GM23338 (cell line): ENCODE measurements at regions not wholly inside any gene's neighbourhood (a gene's known extent, or its start where the extent isn't known, plus 50 kb on each side); places are given as distances from the start of the nearest gene placed in this dataset.

Experiments used
- ATAC-seq: fragments of 200-7000 bp; cut with Tn5 transposase; 3 replicates; pipeline ENCODE4 v1.9.1; 2020
- DNase-seq: peaks from one replicate; pipeline ENCODE4 v3.0.0-alpha.2; 2015; ENCODE audit warnings: low spot score
- H2AFZ ChIP-seq: fragments of 200-600 bp; sonication (generic); 2 replicates; pipeline ENCODE4 v1.8.0; 2016; ENCODE audit warnings: antibody characterized with exemption, mild to moderate bottlenecking, moderate library complexity
- H3F3A ChIP-seq: fragments of 200-600 bp; sonication (generic); replicated peaks from 2 replicates; pipeline ENCODE4 v1.8.0; 2017; ENCODE audit warnings: antibody characterized with exemption, mixed run types, low read depth
- H3K27ac ChIP-seq: fragments of 200-600 bp; sonication (generic); 2 replicates; pipeline ENCODE4 v1.6.1; 2016; ENCODE audit warnings: low read depth
- H3K27me3 ChIP-seq: fragments of 200-600 bp; sonication (generic); 2 replicates; pipeline ENCODE4 v1.8.0; 2016; ENCODE audit warnings: mild to moderate bottlenecking, mixed run types, moderate library complexity; ENCODE audit not compliant: insufficient read depth
- H3K36me3 ChIP-seq: fragments of 200-600 bp; sonication (generic); 2 replicates; pipeline ENCODE4 v1.8.0; 2016; ENCODE audit warnings: mild to moderate bottlenecking; ENCODE audit not compliant: insufficient read depth
- H3K4me1 ChIP-seq: fragments of 200-600 bp; sonication (generic); 2 replicates; pipeline ENCODE4 v1.8.0; 2016; ENCODE audit warnings: mild to moderate bottlenecking, moderate library complexity; ENCODE audit not compliant: insufficient read depth
- H3K4me2 ChIP-seq: fragments of 200-600 bp; sonication (generic); 2 replicates; pipeline ENCODE4 v1.7.1; 2017; ENCODE audit warnings: mixed run types
- H3K4me3 ChIP-seq: fragments of 200-600 bp; sonication (generic); 2 replicates; pipeline ENCODE4 v1.6.1; 2016; ENCODE audit warnings: mixed run types
- H3K79me2 ChIP-seq: fragments of 200-600 bp; sonication (generic); replicated peaks from 2 replicates; pipeline ENCODE4 v1.8.0; 2017; ENCODE audit warnings: mild to moderate bottlenecking; ENCODE audit not compliant: insufficient read depth
- H3K9me2 ChIP-seq: fragments of 200-600 bp; sonication (generic); 2 replicates; pipeline ENCODE4 v1.8.0; 2017; ENCODE audit not compliant: insufficient read depth
- H4K20me1 ChIP-seq: fragments of 200-600 bp; sonication (generic); replicated peaks from 2 replicates; pipeline ENCODE4 v1.8.0; 2017; ENCODE audit warnings: mild to moderate bottlenecking; ENCODE audit not compliant: insufficient read depth
- H3K27ac Mint-ChIP-seq: 2 replicates; pipeline ENCODE4 v1.8.0; 2020; ENCODE audit warnings: inconsistent platforms, mild to moderate bottlenecking, moderate library complexity, mixed read lengths
- H3K27me3 Mint-ChIP-seq: 3 replicates; pipeline ENCODE4 v1.8.0; 2022; ENCODE audit warnings: low read depth, mild to moderate bottlenecking, moderate library complexity, mixed read lengths, inconsistent platforms; ENCODE audit not compliant: insufficient read depth, poor library complexity
- H3K36me3 Mint-ChIP-seq: 3 replicates; pipeline ENCODE4 v1.8.0; 2021; ENCODE audit warnings: low read depth, mild to moderate bottlenecking, inconsistent platforms, moderate library complexity, mixed read lengths
- H3K4me1 Mint-ChIP-seq: 3 replicates; pipeline ENCODE4 v1.8.0; 2020; ENCODE audit warnings: mild to moderate bottlenecking, inconsistent platforms, mixed read lengths
- H3K4me3 Mint-ChIP-seq: 3 replicates; pipeline ENCODE4 v1.8.0; 2021; ENCODE audit warnings: moderate library complexity, mild to moderate bottlenecking, inconsistent platforms, mixed read lengths
- H3K9me3 Mint-ChIP-seq: 3 replicates; pipeline ENCODE4 v1.8.0; 2020; ENCODE audit warnings: moderate library complexity, mild to moderate bottlenecking, inconsistent platforms, mixed read lengths
- CREB1 ChIP-seq: fragments of 250-450 bp; sonication (Bioruptor Pico); IDR thresholded peaks from 2 replicates; pipeline ENCODE4 v1.5.0; 2020; ENCODE audit warnings: low read depth, mild to moderate bottlenecking, moderate library complexity
- EZH2 ChIP-seq: fragments of 200-600 bp; sonication (generic); IDR thresholded peaks from one replicate; pipeline ENCODE4 v1.8.0; 2017; ENCODE audit warnings: antibody characterized with exemption, mild to moderate bottlenecking, low read depth; ENCODE audit not compliant: unreplicated experiment
- EZH2phosphoT487 ChIP-seq: fragments of 200-600 bp; sonication (generic); IDR thresholded peaks from one replicate; pipeline ENCODE4 v1.8.1; 2018; ENCODE audit warnings: antibody characterized with exemption; ENCODE audit not compliant: unreplicated experiment
- JUNB ChIP-seq: IDR thresholded peaks from one replicate; pipeline ENCODE4 v1.6.1; 2016; ENCODE audit warnings: antibody characterized with exemption; ENCODE audit not compliant: unreplicated experiment
- POLR2AphosphoS5 ChIP-seq: IDR thresholded peaks from 2 replicates; pipeline ENCODE4 v1.6.1; 2016; ENCODE audit warnings: antibody characterized with exemption, low read depth
- STAT1 ChIP-seq: IDR thresholded peaks from one replicate; pipeline ENCODE4 v1.6.1; 2016; ENCODE audit warnings: antibody characterized with exemption; ENCODE audit not compliant: unreplicated experiment
- ZNF114 ChIP-seq: fragments of 250-450 bp; sonication (Bioruptor Pico); IDR thresholded peaks from 2 replicates; pipeline ENCODE4 v1.5.0; 2020; ENCODE audit warnings: mild to moderate bottlenecking, moderate library complexity
- ZNF331 ChIP-seq: fragments of 250-450 bp; sonication (Bioruptor Pico); IDR thresholded peaks from 2 replicates; pipeline ENCODE4 v1.5.0; 2020; ENCODE audit warnings: low read depth, mild to moderate bottlenecking, moderate library complexity
- TF ChIP-seq, protein P1 (sequence below), 2 experiments: fragments of 200-600 bp in 1 of 2; sonication (generic) in 1 of 2; conservative IDR thresholded peaks; 2 replicates each; pipeline versions ENCODE4 v1.5.1 to v1.6.1; 2016 to 2017; ENCODE audit warnings: antibody characterized with exemption in 2 of 2, low read depth in 2 of 2, mild to moderate bottlenecking in 2 of 2, moderate library complexity in 1 of 2
- TF ChIP-seq, protein P2 (sequence below): IDR thresholded peaks from 2 replicates; pipeline ENCODE4 v1.6.1; 2016; ENCODE audit warnings: antibody characterized with exemption
- TF ChIP-seq, protein P3 (sequence below): IDR thresholded peaks from one replicate; pipeline ENCODE4 v1.6.1; 2018; ENCODE audit warnings: antibody characterized with exemption; ENCODE audit not compliant: unreplicated experiment

DNA sequence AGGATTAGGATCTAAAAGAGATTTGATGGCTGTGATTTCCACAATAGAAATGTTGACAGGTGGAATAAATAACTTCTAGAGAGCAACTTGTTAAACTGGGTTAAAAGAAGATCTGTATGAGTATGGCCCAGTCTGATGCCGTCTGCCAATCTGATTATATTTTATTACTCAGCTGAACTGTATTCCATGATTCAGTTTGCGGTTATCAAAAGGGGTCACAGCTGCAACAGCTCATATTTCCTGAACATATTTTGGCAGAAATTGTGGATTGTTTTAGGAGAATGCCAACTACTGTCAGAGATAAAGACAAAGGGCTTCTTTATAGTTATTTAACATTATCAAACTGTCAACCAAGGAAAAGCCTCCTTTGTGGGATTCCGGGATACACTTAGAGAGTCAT, 244.8 kb upstream of the MINDY3 start:
- Histone ChIP-seq H3K27ac (no peak overlapping the region), H3K27me3 (no peaks in the 10 kb centered on the region), H4K20me1 (no peaks in the 10 kb centered on the region), H3K9me2 (no peaks in the 10 kb centered on the region; the same call in 1 of the 2 replicates), H3K79me2 (no peaks in the 10 kb centered on the region), H3K4me2 (no peak overlapping the region), H3K4me3 (no peak overlapping the region), H3K36me3 (no peaks in the 10 kb centered on the region), H2AFZ (no peak overlapping the region), H3F3A (no peaks in the 10 kb centered on the region), H3K4me1 (no peaks in the 10 kb centered on the region)
- ATAC-seq (no peak), DNase-seq (no peak)
- Mint-ChIP-seq H3K4me3 (no peak overlapping the region), H3K4me1 (peaks cover 2% of the 10 kb centered on the region; the same call in 1 of the 3 replicates), H3K27ac (no peak overlapping the region), H3K9me3 (no peaks in the 10 kb centered on the region), H3K36me3 (no peaks in the 10 kb centered on the region), H3K27me3 (no peaks in the 10 kb centered on the region)
- TF ChIP-seq JUNB: no peak
- no peak for TF ChIP-seq POLR2AphosphoS5
- no peak for TF ChIP-seq ZNF331 (CRISPR knock-in tag)
- TF ChIP-seq EZH2phosphoT487: no peak

DNA sequence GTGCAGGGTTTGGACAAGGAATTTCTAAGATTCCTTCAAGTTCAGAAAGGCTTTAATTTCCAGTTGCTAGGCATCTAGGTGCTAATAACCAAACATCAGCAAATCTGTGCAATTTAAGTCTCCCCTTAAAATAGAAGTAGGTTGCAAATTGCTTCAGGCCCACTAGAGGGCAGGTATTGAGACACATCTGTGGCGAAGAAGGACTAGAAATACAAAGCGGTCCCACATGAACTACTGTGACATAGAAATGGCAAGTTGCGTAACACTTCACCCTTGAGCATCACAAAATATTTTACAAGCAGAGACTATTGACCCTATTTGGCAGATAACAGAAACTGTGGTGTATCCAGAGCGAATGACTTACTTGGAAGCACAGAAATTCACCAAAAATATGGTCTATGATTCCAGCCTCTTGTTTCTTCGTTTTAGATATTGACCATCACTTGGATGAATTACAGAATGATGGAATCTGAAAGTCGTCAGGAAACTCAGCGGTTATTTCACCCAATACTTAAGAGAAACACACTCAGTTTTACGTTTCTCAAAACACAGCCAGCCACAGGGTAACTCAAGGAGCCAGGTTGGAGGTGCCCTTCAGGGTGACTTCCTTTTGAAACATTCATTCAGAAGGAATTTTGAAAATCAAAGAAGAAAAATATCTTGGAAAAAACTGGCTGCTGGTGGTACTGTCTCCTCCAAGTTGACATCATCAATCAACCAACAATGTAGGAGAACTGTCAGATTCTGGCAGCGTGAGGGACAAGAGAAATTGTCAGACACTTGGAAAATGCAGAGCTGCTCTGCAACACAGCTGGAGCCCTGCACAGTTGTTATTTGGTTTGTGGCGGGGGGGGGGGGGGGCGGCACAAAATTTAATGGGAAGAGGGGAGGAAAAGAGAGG, 256.3 kb upstream of the MINDY3 start:
- peak; percentile 40; the same call in 2 of the 3 replicates for ATAC-seq
- Mint-ChIP-seq H3K4me3 (no peak overlapping the region), H3K36me3 (no peaks in the 10 kb centered on the region), H3K27me3 (no peaks in the 10 kb centered on the region), H3K27ac (no peak overlapping the region), H3K4me1 (peaks cover 3% of the 10 kb centered on the region; the same call in 2 of the 3 replicates), H3K9me3 (no peaks in the 10 kb centered on the region)
- H3K4me2 ChIP-seq: no peak overlapping the region
- no peaks in the 10 kb centered on the region for H3K79me2 ChIP-seq
- H3K9me2 ChIP-seq: no peaks in the 10 kb centered on the region
- H3K36me3 ChIP-seq: no peaks in the 10 kb centered on the region
- H3F3A ChIP-seq: no peaks in the 10 kb centered on the region
- no peaks in the 10 kb centered on the region for H3K4me1 ChIP-seq
- H4K20me1 ChIP-seq: no peaks in the 10 kb centered on the region
- H3K27me3 ChIP-seq: no peaks in the 10 kb centered on the region
- TF ChIP-seq, protein P1, sequence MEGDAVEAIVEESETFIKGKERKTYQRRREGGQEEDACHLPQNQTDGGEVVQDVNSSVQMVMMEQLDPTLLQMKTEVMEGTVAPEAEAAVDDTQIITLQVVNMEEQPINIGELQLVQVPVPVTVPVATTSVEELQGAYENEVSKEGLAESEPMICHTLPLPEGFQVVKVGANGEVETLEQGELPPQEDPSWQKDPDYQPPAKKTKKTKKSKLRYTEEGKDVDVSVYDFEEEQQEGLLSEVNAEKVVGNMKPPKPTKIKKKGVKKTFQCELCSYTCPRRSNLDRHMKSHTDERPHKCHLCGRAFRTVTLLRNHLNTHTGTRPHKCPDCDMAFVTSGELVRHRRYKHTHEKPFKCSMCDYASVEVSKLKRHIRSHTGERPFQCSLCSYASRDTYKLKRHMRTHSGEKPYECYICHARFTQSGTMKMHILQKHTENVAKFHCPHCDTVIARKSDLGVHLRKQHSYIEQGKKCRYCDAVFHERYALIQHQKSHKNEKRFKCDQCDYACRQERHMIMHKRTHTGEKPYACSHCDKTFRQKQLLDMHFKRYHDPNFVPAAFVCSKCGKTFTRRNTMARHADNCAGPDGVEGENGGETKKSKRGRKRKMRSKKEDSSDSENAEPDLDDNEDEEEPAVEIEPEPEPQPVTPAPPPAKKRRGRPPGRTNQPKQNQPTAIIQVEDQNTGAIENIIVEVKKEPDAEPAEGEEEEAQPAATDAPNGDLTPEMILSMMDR (conservative IDR thresholded peaks at IDR 0.05; ENCODE audit: low read depth in 2 of 2): peak; percentile 71 to 80
- no peak for TF ChIP-seq STAT1
- peak; percentile 77 for DNase-seq
- H3K27ac ChIP-seq: no peak overlapping the region
- no peak overlapping the region for H2AFZ ChIP-seq
- H3K4me3 ChIP-seq: no peak overlapping the region

DNA sequence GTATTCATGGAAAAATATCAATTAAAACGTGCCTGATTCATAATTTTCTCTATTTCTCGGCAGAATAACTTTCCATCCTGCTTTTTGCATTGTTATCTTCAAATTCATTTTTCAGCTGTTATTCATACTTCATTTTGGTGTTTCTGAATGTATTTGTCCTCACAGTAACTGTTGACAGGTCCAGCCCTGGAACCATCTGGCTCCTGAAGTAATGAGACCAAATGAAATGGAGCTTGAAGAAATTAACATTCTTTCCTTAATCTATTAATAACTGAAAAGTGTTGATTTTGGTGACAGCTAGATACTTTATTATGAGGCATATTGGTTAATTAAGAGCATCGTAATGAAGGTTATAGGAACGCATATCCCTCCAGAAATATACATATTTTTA, 257.0 kb upstream of the MINDY3 start:
- Histone ChIP-seq H3K79me2 (no peaks in the 10 kb centered on the region), H3K4me3 (no peak overlapping the region), H3K9me2 (peaks cover 6% of the 10 kb centered on the region; the same call in 1 of the 2 replicates), H3K27ac (no peak overlapping the region), H2AFZ (no peak overlapping the region), H3K4me1 (no peaks in the 10 kb centered on the region), H3K36me3 (no peaks in the 10 kb centered on the region), H4K20me1 (no peaks in the 10 kb centered on the region), H3F3A (no peaks in the 10 kb centered on the region), H3K27me3 (no peaks in the 10 kb centered on the region), H3K4me2 (no peak overlapping the region)
- Mint-ChIP-seq H3K9me3 (no peaks in the 10 kb centered on the region), H3K4me3 (no peak overlapping the region), H3K4me1 (peaks cover 3% of the 10 kb centered on the region; the same call in 2 of the 3 replicates), H3K36me3 (no peaks in the 10 kb centered on the region), H3K27me3 (no peaks in the 10 kb centered on the region), H3K27ac (no peak overlapping the region)
- no peak for DNase-seq
- no peak for ATAC-seq
- no peak for TF ChIP-seq ZNF331 (CRISPR knock-in tag)
- no peak for TF ChIP-seq EZH2
- TF ChIP-seq, protein P2, sequence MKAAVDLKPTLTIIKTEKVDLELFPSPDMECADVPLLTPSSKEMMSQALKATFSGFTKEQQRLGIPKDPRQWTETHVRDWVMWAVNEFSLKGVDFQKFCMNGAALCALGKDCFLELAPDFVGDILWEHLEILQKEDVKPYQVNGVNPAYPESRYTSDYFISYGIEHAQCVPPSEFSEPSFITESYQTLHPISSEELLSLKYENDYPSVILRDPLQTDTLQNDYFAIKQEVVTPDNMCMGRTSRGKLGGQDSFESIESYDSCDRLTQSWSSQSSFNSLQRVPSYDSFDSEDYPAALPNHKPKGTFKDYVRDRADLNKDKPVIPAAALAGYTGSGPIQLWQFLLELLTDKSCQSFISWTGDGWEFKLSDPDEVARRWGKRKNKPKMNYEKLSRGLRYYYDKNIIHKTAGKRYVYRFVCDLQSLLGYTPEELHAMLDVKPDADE: no peak
- TF ChIP-seq EZH2phosphoT487: no peak
- TF ChIP-seq STAT1: no peak
- TF ChIP-seq ZNF114 (CRISPR knock-in tag): no peak
- no peak for TF ChIP-seq CREB1 (CRISPR knock-in tag)
- TF ChIP-seq, protein P3, sequence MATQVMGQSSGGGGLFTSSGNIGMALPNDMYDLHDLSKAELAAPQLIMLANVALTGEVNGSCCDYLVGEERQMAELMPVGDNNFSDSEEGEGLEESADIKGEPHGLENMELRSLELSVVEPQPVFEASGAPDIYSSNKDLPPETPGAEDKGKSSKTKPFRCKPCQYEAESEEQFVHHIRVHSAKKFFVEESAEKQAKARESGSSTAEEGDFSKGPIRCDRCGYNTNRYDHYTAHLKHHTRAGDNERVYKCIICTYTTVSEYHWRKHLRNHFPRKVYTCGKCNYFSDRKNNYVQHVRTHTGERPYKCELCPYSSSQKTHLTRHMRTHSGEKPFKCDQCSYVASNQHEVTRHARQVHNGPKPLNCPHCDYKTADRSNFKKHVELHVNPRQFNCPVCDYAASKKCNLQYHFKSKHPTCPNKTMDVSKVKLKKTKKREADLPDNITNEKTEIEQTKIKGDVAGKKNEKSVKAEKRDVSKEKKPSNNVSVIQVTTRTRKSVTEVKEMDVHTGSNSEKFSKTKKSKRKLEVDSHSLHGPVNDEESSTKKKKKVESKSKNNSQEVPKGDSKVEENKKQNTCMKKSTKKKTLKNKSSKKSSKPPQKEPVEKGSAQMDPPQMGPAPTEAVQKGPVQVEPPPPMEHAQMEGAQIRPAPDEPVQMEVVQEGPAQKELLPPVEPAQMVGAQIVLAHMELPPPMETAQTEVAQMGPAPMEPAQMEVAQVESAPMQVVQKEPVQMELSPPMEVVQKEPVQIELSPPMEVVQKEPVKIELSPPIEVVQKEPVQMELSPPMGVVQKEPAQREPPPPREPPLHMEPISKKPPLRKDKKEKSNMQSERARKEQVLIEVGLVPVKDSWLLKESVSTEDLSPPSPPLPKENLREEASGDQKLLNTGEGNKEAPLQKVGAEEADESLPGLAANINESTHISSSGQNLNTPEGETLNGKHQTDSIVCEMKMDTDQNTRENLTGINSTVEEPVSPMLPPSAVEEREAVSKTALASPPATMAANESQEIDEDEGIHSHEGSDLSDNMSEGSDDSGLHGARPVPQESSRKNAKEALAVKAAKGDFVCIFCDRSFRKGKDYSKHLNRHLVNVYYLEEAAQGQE: no peak
- no peak for TF ChIP-seq JUNB
